Upper lobe of right lung (tissue), 1 donor: ENCODE measurements at regions not wholly inside any gene's neighbourhood (a gene's known extent, or its start where the extent isn't known, plus 50 kb on each side); places are given as distances from the start of the nearest gene placed in this dataset.

Experiments
- ATAC-seq: fragments of 200-7000 bp; cut with Tn5 transposase; one replicate; pipeline ENCODE4 v1.9.1; 2020; ENCODE audit warnings: mild to moderate bottlenecking, moderate library complexity
- DNase-seq: peaks from one replicate; pipeline ENCODE4 v3.0.0-alpha.2; 2020
- H3K27ac ChIP-seq: fragments of 200-600 bp; one replicate; pipeline ENCODE4 v1.8.0; 2022
- H3K27me3 ChIP-seq: fragments of 200-600 bp; one replicate; pipeline ENCODE4 v1.8.0; 2022; ENCODE audit warnings: mild to moderate bottlenecking
- H3K36me3 ChIP-seq: fragments of 200-600 bp; one replicate; pipeline ENCODE4 v1.8.0; 2022
- H3K4me1 ChIP-seq: fragments of 200-600 bp; one replicate; pipeline ENCODE4 v1.8.0; 2022
- H3K4me3 ChIP-seq: fragments of 200-600 bp; one replicate; pipeline ENCODE4 v1.8.0; 2022; ENCODE audit warnings: mild to moderate bottlenecking
- H3K9me3 ChIP-seq: fragments of 200-600 bp; one replicate; pipeline ENCODE4 v1.8.0; 2022
- intact Hi-C: fragments of 100-400 bp; cut with DNase I; formaldehyde crosslinking; loops from one replicate; pipeline ENCODE4 v1.11.0; 2022
- TF ChIP-seq, protein P1 (sequence below): fragments of 200-600 bp; IDR thresholded peaks from one replicate; pipeline ENCODE4 v1.8.0; 2022; ENCODE audit warnings: antibody characterized with exemption
- donor health status: DM: no; HTN: yes; CAD: no; lungs with severe emphysema.

DNA sequence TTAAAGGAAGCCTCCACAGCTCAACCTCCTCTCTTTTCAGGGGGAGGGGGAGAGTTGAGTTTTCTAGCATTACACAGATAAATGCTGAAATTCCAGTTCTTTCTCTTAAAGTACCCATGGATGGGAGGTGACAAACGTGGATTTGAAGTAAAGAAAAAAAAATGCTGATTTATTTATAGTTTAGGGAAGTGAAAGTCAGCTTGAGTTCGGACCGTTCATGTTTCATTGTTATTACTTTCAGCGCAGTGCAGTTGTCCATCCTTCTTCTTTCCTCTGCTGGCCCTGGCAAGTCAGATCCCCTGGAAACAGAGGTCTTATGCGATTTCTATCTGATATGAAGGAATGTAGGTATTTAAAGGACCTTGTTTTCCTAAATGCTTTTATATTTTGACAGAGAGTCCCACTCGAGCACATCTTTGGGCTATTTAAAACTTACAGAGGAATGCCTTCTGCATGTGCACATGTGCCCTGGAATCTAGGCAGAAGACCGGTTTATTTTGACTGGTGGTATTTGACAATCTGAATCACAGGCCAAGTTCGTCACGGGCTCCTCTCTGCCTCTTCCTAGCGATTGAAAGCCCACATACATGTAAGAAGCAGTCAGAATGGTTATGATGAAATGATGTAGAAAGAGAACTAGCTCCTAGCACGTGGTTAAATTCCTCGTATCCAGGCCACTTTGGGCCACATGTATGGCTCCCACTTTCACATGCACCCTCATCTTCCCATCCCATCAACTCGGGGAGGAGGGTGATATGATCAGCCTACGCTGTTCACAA lies 385.2 kb upstream of the KLF4 start:
- H3K36me3 ChIP-seq = no peaks in the 10 kb centered on the region
- intact Hi-C loops = no loop called here
- peak; percentile 65 for ATAC-seq

DNA sequence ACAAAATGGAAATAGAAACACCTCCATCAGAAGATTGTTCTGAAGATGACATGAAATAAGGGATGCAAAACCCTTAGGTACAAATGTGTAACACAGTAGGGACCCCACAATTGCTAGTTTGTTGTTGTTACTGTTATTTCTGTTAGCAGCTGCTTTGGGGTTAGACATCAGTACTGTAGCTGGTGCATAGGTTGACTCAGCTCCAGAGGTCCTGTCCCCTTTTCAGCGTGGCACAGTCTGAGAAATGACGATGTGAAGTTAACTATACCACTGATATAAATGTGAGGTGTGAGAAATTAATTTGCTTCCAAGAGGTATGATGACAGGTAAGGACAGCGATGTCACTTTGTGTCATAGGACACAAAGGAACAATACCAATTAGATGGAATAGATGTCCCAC lies 384.6 kb upstream of the KLF4 start:
- no peak overlapping the region for H3K27ac ChIP-seq
- no peaks in the 10 kb centered on the region for H3K4me1 ChIP-seq
- intact Hi-C loops = no loop called here
- TF ChIP-seq, protein P1, sequence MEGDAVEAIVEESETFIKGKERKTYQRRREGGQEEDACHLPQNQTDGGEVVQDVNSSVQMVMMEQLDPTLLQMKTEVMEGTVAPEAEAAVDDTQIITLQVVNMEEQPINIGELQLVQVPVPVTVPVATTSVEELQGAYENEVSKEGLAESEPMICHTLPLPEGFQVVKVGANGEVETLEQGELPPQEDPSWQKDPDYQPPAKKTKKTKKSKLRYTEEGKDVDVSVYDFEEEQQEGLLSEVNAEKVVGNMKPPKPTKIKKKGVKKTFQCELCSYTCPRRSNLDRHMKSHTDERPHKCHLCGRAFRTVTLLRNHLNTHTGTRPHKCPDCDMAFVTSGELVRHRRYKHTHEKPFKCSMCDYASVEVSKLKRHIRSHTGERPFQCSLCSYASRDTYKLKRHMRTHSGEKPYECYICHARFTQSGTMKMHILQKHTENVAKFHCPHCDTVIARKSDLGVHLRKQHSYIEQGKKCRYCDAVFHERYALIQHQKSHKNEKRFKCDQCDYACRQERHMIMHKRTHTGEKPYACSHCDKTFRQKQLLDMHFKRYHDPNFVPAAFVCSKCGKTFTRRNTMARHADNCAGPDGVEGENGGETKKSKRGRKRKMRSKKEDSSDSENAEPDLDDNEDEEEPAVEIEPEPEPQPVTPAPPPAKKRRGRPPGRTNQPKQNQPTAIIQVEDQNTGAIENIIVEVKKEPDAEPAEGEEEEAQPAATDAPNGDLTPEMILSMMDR = no peak
- ATAC-seq (no peak), DNase-seq (no peak)
- H3K36me3 ChIP-seq = no peaks in the 10 kb centered on the region
- no peaks in the 10 kb centered on the region for H3K27me3 ChIP-seq
- no peak overlapping the region for H3K4me3 ChIP-seq
- no peaks in the 10 kb centered on the region for H3K9me3 ChIP-seq

More for the DNA sequence above, 385.2 kb upstream of the KLF4 start:
- Histone ChIP-seq H3K4me1 (no peaks in the 10 kb centered on the region), H3K9me3 (no peaks in the 10 kb centered on the region), H3K27ac (no peak overlapping the region), H3K4me3 (no peak overlapping the region), H3K27me3 (no peaks in the 10 kb centered on the region)
- TF ChIP-seq, protein P1 = no peak
- DNase-seq = no peak

DNA sequence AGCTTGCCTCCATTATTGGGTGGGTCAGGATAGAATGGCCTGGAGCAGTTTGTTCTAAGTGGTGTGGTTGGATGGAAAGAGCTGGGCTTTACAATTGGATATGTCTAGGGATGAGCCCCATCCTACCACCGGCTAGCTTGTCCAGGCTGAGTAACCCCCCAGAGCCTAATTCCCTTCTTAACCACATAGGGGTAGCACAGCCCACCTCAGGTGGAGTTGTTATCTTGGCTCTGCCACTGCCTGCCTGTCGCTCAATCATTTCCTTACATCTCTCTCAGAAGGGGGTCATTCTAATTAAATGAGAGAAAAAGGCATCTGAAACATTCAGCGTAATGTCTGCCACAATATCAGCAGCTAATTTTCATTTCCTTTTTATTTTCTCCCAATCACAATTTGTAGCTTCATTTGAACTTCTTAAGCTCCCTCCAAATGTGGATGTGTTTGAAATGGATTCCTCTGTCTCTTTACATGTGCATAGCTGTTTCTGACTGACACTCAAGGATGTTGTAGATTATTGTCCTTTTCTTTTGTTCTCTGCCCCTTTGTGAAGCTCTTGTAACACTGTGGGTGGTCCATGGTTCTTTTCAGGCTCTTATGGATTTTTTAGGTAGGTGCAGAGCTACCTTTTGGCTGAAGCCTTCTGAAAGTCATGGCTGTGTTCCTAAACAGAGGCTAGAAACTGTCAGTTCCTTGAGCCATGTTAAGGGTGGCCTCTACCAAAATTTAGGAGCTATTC lies 383.1 kb upstream of the KLF4 start:
- Histone ChIP-seq H3K27ac (no peak overlapping the region), H3K36me3 (no peaks in the 10 kb centered on the region), H3K9me3 (no peaks in the 10 kb centered on the region), H3K27me3 (no peaks in the 10 kb centered on the region), H3K4me1 (peaks cover 4% of the 10 kb centered on the region), H3K4me3 (no peak overlapping the region)
- TF ChIP-seq, protein P1 = no peak
- ATAC-seq = no peak
- no peak for DNase-seq
- intact Hi-C loops = no loop called here

DNA sequence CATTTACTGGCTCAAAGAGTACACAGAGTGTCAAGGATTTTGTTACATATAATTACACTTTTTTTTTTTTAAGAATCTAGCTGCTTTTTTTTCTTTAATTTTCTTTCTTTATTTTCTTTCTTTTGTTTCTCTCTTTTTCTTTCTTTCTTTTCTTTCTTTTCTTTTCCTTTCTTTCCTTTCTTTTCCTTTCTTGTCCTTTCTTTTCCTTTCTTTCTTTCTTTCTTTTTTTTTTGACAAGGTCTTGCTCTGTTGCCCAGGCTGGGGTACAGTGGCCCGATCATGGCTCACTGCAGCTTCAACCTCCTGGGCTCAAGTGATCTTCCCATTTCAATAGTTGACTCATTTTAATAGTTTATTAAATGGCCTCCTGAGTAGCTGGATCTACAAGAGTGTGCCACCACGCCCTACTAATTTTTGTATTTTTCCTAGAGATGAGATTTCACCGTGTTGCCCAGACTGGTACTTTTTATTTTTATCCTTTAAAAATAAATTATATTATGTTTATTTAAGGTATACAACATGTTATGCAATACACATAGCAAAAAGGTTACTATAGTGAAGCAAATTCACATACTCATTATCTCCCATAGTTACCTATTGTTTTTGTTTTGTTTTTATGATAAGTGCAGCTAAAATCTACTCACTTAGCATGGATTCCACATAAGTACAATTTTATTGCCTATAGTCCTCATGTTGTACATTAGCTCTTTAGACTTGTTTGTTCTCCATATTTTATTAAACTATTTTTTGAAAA lies 381.5 kb upstream of the KLF4 start:
- TF ChIP-seq, protein P1 = no peak
- no peaks in the 10 kb centered on the region for H3K27me3 ChIP-seq
- no peak overlapping the region for H3K4me3 ChIP-seq
- DNase-seq (no peak), ATAC-seq (no peak)
- H3K9me3 ChIP-seq = no peaks in the 10 kb centered on the region
- H3K27ac ChIP-seq = no peak overlapping the region
- H3K4me1 ChIP-seq = peaks cover 4% of the 10 kb centered on the region
- intact Hi-C loops = no loop called here
- H3K36me3 ChIP-seq = no peaks in the 10 kb centered on the region

DNA sequence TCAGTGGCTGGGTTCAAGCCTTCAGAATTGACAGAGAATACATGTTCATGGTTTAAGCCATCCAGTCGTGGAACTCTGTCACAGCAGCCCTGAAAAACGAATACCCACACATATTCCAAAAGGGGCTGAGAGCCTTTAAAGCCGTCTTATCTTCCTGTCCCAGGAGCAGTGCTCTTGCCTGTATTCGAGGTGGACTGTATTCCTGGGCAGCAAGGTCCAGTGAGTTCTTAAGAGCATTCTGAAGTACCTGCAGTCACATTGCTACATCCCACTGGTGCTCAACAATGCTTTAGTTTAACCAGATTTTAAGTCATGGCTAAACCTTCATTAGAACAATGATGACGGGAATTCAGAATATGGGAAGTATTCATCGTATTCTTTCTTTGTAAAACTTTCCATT lies 380.7 kb upstream of the KLF4 start:
- Histone ChIP-seq H3K27me3 (no peaks in the 10 kb centered on the region), H3K4me3 (no peak overlapping the region), H3K9me3 (no peaks in the 10 kb centered on the region), H3K36me3 (no peaks in the 10 kb centered on the region), H3K27ac (no peak overlapping the region), H3K4me1 (peaks cover 4% of the 10 kb centered on the region)
- DNase-seq (no peak), ATAC-seq (no peak)
- intact Hi-C loops = no loop called here
- TF ChIP-seq, protein P1 = no peak
